ENCODE measurements at regions not wholly inside any gene's neighbourhood (a gene's known extent, or its start where the extent isn't known, plus 50 kb on each side); places are given as distances from the start of the nearest gene placed in this dataset.

DNA sequence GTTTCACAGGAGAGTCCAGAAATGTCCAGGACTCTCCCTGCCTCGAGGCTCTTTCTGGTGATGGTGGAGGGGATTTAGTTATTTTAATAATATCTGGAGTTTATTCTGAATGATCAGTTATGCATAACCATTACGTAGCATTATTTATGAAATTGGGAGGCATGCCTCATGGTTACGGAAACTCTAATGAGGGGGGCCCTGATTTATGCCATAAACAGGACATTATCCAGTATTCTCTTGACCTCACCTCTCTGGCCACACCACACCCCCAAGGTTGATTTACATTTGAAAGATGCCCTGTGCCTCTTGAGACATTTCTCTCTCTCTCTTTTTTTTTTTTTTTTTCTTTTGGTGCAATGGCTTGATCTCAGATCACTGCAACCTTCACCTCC, 268.8 kb downstream of the TFAP2C start:
- no peak for TF ChIP-seq EP300 (IDR thresholded peaks at IDR 0.05)
- TF ChIP-seq, protein P1, sequence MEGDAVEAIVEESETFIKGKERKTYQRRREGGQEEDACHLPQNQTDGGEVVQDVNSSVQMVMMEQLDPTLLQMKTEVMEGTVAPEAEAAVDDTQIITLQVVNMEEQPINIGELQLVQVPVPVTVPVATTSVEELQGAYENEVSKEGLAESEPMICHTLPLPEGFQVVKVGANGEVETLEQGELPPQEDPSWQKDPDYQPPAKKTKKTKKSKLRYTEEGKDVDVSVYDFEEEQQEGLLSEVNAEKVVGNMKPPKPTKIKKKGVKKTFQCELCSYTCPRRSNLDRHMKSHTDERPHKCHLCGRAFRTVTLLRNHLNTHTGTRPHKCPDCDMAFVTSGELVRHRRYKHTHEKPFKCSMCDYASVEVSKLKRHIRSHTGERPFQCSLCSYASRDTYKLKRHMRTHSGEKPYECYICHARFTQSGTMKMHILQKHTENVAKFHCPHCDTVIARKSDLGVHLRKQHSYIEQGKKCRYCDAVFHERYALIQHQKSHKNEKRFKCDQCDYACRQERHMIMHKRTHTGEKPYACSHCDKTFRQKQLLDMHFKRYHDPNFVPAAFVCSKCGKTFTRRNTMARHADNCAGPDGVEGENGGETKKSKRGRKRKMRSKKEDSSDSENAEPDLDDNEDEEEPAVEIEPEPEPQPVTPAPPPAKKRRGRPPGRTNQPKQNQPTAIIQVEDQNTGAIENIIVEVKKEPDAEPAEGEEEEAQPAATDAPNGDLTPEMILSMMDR (IDR thresholded peaks at IDR 0.05), result no peak
- TF ChIP-seq POLR2A (IDR thresholded peaks at IDR 0.05), result no peak
